DOHH2 (cell line): ENCODE measurements at regions not wholly inside any gene's neighbourhood (a gene's known extent, or its start where the extent isn't known, plus 50 kb on each side); places are given as distances from the start of the nearest gene placed in this dataset.

Experiments
- H3F3A ChIP-seq: fragments of 200-600 bp; sonication (generic), shearing (Covaris generic); 2 replicates; pipeline ENCODE4 v1.6.0; 2016; ENCODE audit warnings: antibody characterized with exemption, mild to moderate bottlenecking; ENCODE audit not compliant: control insufficient read depth, insufficient read depth
- H3K27ac ChIP-seq: fragments of 200-600 bp; sonication (generic); 2 replicates; pipeline ENCODE4 v1.5.1; 2014; ENCODE audit warnings: low read depth, mild to moderate bottlenecking, low read length, moderate library complexity
- H3K27me3 ChIP-seq: fragments of 200-600 bp; sonication (generic); 2 replicates; pipeline ENCODE4 v1.6.1; 2014; ENCODE audit warnings: mild to moderate bottlenecking, low read length, mixed read lengths; ENCODE audit not compliant: control insufficient read depth
- H3K36me3 ChIP-seq: fragments of 200-600 bp; sonication (generic); 2 replicates; pipeline ENCODE4 v1.6.1; 2014; ENCODE audit warnings: mild to moderate bottlenecking, low read length, moderate library complexity, mixed read lengths; ENCODE audit not compliant: control insufficient read depth
- H3K4me1 ChIP-seq: fragments of 200-600 bp; sonication (generic); 2 replicates; pipeline ENCODE4 v1.6.1; 2014; ENCODE audit warnings: mild to moderate bottlenecking, low read length, mixed read lengths; ENCODE audit not compliant: control insufficient read depth
- H3K4me2 ChIP-seq: fragments of 200-600 bp; sonication (generic); 2 replicates; pipeline ENCODE4 v1.6.0; 2014; ENCODE audit warnings: mild to moderate bottlenecking, low read length, moderate library complexity
- H3K4me3 ChIP-seq: fragments of 200-600 bp; sonication (generic); 2 replicates; pipeline ENCODE4 v1.5.1; 2014; ENCODE audit warnings: mild to moderate bottlenecking, low read length, mixed read lengths
- H3K79me2 ChIP-seq: fragments of 200-600 bp; sonication (generic); 2 replicates; pipeline ENCODE4 v1.6.1; 2014; ENCODE audit warnings: mild to moderate bottlenecking, low read length, mixed read lengths; ENCODE audit not compliant: control insufficient read depth
- H3K9me2 ChIP-seq: fragments of 200-600 bp; sonication (generic); replicated peaks from 2 replicates; pipeline ENCODE4 v1.6.1; 2014; ENCODE audit warnings: mild to moderate bottlenecking, low read length, mixed read lengths; ENCODE audit not compliant: control insufficient read depth
- H3K9me3 ChIP-seq: fragments of 200-600 bp; sonication (generic); 2 replicates; pipeline ENCODE4 v1.6.1; 2014; ENCODE audit warnings: antibody characterized with exemption, low read length, mixed read lengths; ENCODE audit not compliant: control insufficient read depth, insufficient read depth
- H4K20me1 ChIP-seq: fragments of 200-600 bp; sonication (generic); 2 replicates; pipeline ENCODE4 v1.6.0; 2014; ENCODE audit warnings: low read depth, mild to moderate bottlenecking, antibody characterized with exemption, low read length, moderate library complexity; ENCODE audit not compliant: control insufficient read depth, insufficient read depth
- EZH2phosphoT487 ChIP-seq: fragments of 200-600 bp; sonication (generic); IDR thresholded peaks from 2 replicates; pipeline ENCODE4 v1.6.1; 2017; ENCODE audit warnings: borderline replicate concordance, mild to moderate bottlenecking, antibody characterized with exemption, low read length, moderate library complexity, mixed read lengths
- TF ChIP-seq, protein P1 (sequence below): fragments of 200-600 bp; sonication (generic); IDR thresholded peaks from one replicate; pipeline ENCODE4 v1.5.1; 2014; ENCODE audit warnings: antibody characterized with exemption, mild to moderate bottlenecking, low read depth, low read length; ENCODE audit not compliant: poor library complexity, severe bottlenecking

DNA sequence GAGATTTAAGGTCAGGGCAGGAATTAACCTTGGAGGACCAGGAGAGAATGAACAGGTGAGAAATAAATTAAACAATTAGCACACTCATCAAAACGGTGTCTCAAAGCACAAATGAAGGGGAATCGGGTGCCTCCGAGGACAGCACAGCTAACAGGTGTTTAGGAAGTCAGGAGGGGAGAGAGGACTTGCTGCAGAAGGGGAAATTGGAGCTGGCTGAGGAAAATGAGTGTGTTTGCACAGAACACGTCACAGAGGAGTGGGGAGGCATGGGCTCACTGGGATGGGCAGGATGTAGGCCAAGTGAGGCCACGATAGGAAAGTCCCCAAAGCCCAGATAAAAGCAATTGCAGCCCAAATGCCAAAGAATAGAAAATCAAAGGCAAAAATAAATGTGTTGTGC is 121.7 kb downstream of the ZNF664 start:
- Histone ChIP-seq H3K4me3 (no peak overlapping the region), H3K27ac (no peak overlapping the region), H3K27me3 (no peaks in the 10 kb centered on the region), H3K4me1 (no peaks in the 10 kb centered on the region), H3F3A (no peaks in the 10 kb centered on the region), H3K4me2 (no peak overlapping the region), H3K79me2 (no peaks in the 10 kb centered on the region), H4K20me1 (no peaks in the 10 kb centered on the region), H3K9me3 (peaks cover 4% of the 10 kb centered on the region; the same call in 1 of the 2 replicates), H3K9me2 (no peaks in the 10 kb centered on the region), H3K36me3 (no peaks in the 10 kb centered on the region)
- TF ChIP-seq, protein P1, sequence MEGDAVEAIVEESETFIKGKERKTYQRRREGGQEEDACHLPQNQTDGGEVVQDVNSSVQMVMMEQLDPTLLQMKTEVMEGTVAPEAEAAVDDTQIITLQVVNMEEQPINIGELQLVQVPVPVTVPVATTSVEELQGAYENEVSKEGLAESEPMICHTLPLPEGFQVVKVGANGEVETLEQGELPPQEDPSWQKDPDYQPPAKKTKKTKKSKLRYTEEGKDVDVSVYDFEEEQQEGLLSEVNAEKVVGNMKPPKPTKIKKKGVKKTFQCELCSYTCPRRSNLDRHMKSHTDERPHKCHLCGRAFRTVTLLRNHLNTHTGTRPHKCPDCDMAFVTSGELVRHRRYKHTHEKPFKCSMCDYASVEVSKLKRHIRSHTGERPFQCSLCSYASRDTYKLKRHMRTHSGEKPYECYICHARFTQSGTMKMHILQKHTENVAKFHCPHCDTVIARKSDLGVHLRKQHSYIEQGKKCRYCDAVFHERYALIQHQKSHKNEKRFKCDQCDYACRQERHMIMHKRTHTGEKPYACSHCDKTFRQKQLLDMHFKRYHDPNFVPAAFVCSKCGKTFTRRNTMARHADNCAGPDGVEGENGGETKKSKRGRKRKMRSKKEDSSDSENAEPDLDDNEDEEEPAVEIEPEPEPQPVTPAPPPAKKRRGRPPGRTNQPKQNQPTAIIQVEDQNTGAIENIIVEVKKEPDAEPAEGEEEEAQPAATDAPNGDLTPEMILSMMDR, result no peak
- no peak for TF ChIP-seq EZH2phosphoT487

DNA sequence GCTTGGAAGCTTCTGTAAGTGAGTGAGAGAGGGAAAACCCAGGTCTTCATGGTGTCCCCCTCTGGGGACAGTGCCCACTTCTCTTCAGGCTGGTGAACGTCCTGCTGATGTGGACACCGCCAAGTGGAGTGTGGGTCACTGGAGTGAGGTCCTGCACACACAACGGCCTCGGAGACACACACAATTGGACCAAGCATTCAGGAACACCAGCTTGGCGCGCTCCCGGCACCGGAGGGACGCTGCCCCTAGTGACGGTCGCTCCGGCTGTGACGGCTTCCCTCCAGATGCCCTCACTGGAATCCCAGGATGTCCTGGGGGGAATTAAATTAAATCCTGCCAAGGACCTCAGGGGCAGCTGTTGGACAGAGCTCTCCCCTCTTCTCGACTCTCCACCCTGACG is 123.1 kb downstream of the ZNF664 start:
- Histone ChIP-seq H3K27me3 (no peaks in the 10 kb centered on the region), H3F3A (no peaks in the 10 kb centered on the region)
- TF ChIP-seq EZH2phosphoT487, result no peak
- TF ChIP-seq, protein P1, result no peak

DNA sequence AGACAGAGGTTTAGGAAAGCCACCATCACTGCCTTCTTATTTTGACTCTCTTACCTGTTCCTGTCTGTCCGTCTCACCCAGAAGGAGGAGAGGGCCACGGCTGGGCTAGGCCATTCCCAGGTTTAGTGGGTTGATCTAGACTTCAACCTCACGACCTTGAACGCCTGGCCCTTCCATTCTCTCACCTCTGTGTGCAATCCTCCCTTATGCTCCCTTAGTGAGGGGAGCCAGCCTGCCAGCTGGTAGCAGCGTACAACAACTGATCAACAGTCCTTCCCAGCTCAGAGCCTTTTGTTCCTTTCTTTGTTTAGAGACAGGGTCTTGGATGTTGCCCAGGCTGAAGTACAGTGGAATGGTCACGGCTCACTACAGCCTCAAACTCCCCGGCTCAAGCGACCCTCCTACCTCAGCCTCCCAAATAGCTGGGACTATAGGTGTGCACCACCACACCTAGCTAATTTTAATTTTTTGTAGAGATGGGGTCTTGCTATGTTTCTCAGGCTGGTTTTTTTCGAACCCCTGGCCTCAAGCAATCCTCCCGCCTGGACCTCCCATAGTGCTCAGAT is 123.9 kb downstream of the ZNF664 start:
- no peaks in the 10 kb centered on the region for H3K79me2 ChIP-seq
- TF ChIP-seq EZH2phosphoT487, result no peak
- TF ChIP-seq, protein P1, result no peak
- no peak overlapping the region for H3K27ac ChIP-seq

More for the DNA sequence above, 123.1 kb downstream of the ZNF664 start:
- Histone ChIP-seq H3K4me1 (no peaks in the 10 kb centered on the region), H3K4me3 (no peak overlapping the region), H3K36me3 (no peaks in the 10 kb centered on the region), H3K9me3 (peaks cover 4% of the 10 kb centered on the region; the same call in 1 of the 2 replicates), H3K4me2 (no peak overlapping the region), H3K27ac (no peak overlapping the region), H3K79me2 (no peaks in the 10 kb centered on the region), H3K9me2 (no peaks in the 10 kb centered on the region), H4K20me1 (no peaks in the 10 kb centered on the region)

More for the DNA sequence above, 123.9 kb downstream of the ZNF664 start:
- H4K20me1 ChIP-seq, result no peaks in the 10 kb centered on the region
- H3K36me3 ChIP-seq, result no peaks in the 10 kb centered on the region
- no peak overlapping the region for H3K4me2 ChIP-seq
- no peak overlapping the region for H3K4me3 ChIP-seq
- H3K9me2 ChIP-seq, result no peaks in the 10 kb centered on the region
- peaks cover 4% of the 10 kb centered on the region; the same call in 1 of the 2 replicates for H3K9me3 ChIP-seq
- no peaks in the 10 kb centered on the region for H3K4me1 ChIP-seq
- no peaks in the 10 kb centered on the region for H3K27me3 ChIP-seq
- no peaks in the 10 kb centered on the region for H3F3A ChIP-seq
